SH-SY5Y (cell line): ENCODE measurements at regions not wholly inside any gene's neighbourhood (a gene's known extent, or its start where the extent isn't known, plus 50 kb on each side); places are given as distances from the start of the nearest gene placed in this dataset.

Experiments used
- GATA2 ChIP-seq: IDR thresholded peaks from 2 replicates; pipeline ENCODE4 v1.6.1; 2011; ENCODE audit warnings: mild to moderate bottlenecking, low read depth, low read length
- GATA3 ChIP-seq: IDR thresholded peaks from 2 replicates; pipeline ENCODE4 v1.6.1; 2011; ENCODE audit warnings: low read depth, mild to moderate bottlenecking, low read length, moderate library complexity

DNA sequence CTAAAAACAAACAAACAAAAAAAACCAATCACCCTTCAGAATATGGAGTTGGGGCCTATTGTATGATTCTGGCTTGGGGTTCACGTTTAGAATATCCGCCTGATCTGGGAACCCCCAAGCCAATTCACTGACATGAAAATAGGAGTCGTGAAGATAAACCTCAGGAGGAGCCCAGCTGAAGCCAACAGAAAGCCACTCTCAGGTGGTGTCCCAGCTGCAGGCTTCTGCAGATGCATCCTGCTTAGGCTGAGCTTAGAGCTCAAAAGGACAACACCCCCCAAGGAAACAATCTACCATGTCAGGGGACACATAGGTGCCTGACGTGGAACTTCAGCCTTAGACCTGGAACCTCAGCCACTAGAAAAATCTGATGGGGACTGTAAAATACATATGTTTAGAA, 51.9 kb downstream of the SYNE3 start:
- TF ChIP-seq GATA2: no peak
- TF ChIP-seq GATA3: no peak
